ENCODE measurements at regions not wholly inside any gene's neighbourhood (a gene's known extent, or its start where the extent isn't known, plus 50 kb on each side); places are given as distances from the start of the nearest gene placed in this dataset.

- BruUV-seq (replicated peaks), result no TSS peak
- Mint-ChIP-seq H3K4me1 (ENCODE audit: low read depth, unreplicated experiment) (no peaks in the 10 kb centered on the region), H3K27ac (ENCODE audit: unreplicated experiment) (no peak overlapping the region), H3K36me3 (ENCODE audit: insufficient read depth, unreplicated experiment) (no peaks in the 10 kb centered on the region), H3K27me3 (ENCODE audit: unreplicated experiment) (no peaks in the 10 kb centered on the region), H3K4me3 (ENCODE audit: low read depth, unreplicated experiment) (no peak overlapping the region), H3K9me3 (ENCODE audit: low read depth, unreplicated experiment) (peaks cover 7% of the 10 kb centered on the region)
- intact Hi-C loops (cut with micrococcal nuclease; ENCODE audit: unreplicated experiment), result no loop called here
- DNase-seq, result no peak
- CTCF ChIA-PET, result no interaction called here
- no peak for TF ChIP-seq CTCF (IDR thresholded peaks at IDR 0.05; ENCODE audit: unreplicated experiment)
These were observed 369.8 kb upstream of the SMIM30 start for GRCh38 chr7:113487925-113488731.

- H3K9me3 Mint-ChIP-seq (ENCODE audit: low read depth, unreplicated experiment), result peaks cover 10% of the 10 kb centered on the region
- no peak for DNase-seq
- H3K36me3 Mint-ChIP-seq (ENCODE audit: insufficient read depth, unreplicated experiment), result no peaks in the 10 kb centered on the region
- no peaks in the 10 kb centered on the region for H3K27me3 Mint-ChIP-seq (ENCODE audit: unreplicated experiment)
- H3K4me1 Mint-ChIP-seq (ENCODE audit: low read depth, unreplicated experiment), result no peaks in the 10 kb centered on the region
- BruUV-seq (replicated peaks), result no TSS peak
- TF ChIP-seq CTCF (IDR thresholded peaks at IDR 0.05; ENCODE audit: unreplicated experiment), result no peak
- CTCF ChIA-PET, result no interaction called here
- H3K4me3 Mint-ChIP-seq (ENCODE audit: low read depth, unreplicated experiment), result no peak overlapping the region
- no peak overlapping the region for H3K27ac Mint-ChIP-seq (ENCODE audit: unreplicated experiment)
- intact Hi-C loops (cut with micrococcal nuclease; ENCODE audit: unreplicated experiment), result no loop called here
These were observed 368.2 kb upstream of the SMIM30 start for GRCh38 chr7:113486548-113486947.

GRCh38 chr7:113483657-113484056 is 365.3 kb upstream of the SMIM30 start:
- BruUV-seq (replicated peaks), result no TSS peak
- CTCF ChIA-PET, result interaction anchor here (0.6 kb wide), 1 partner anchor 1936 kb away, joined by 3 read pairs; no protein-coding TSS in a partner anchor
- no peak for DNase-seq
- Mint-ChIP-seq H3K4me1 (ENCODE audit: low read depth, unreplicated experiment) (no peaks in the 10 kb centered on the region), H3K9me3 (ENCODE audit: low read depth, unreplicated experiment) (peaks cover 6% of the 10 kb centered on the region), H3K27ac (ENCODE audit: unreplicated experiment) (no peak overlapping the region), H3K27me3 (ENCODE audit: unreplicated experiment) (no peaks in the 10 kb centered on the region), H3K36me3 (ENCODE audit: insufficient read depth, unreplicated experiment) (no peaks in the 10 kb centered on the region), H3K4me3 (ENCODE audit: low read depth, unreplicated experiment) (no peak overlapping the region)
- intact Hi-C loops (cut with micrococcal nuclease; ENCODE audit: unreplicated experiment), result no loop called here
- no peak for TF ChIP-seq CTCF (IDR thresholded peaks at IDR 0.05; ENCODE audit: unreplicated experiment)

GRCh38 chr7:113480537-113480936 is 362.2 kb upstream of the SMIM30 start:
- no peak for DNase-seq
- intact Hi-C loops (cut with micrococcal nuclease; ENCODE audit: unreplicated experiment), result no loop called here
- Mint-ChIP-seq H3K36me3 (ENCODE audit: insufficient read depth, unreplicated experiment) (no peaks in the 10 kb centered on the region), H3K4me1 (ENCODE audit: low read depth, unreplicated experiment) (no peaks in the 10 kb centered on the region), H3K27ac (ENCODE audit: unreplicated experiment) (no peak overlapping the region), H3K27me3 (ENCODE audit: unreplicated experiment) (no peaks in the 10 kb centered on the region), H3K9me3 (ENCODE audit: low read depth, unreplicated experiment) (peaks cover 8% of the 10 kb centered on the region), H3K4me3 (ENCODE audit: low read depth, unreplicated experiment) (no peak overlapping the region)
- TF ChIP-seq CTCF (IDR thresholded peaks at IDR 0.05; ENCODE audit: unreplicated experiment), result no peak
- CTCF ChIA-PET, result no interaction called here
- no TSS peak for BruUV-seq (replicated peaks)

Data from Calu3 (cell line).